Trophoblast cell (in vitro differentiated cells and primary cell): ENCODE measurements at regions not wholly inside any gene's neighbourhood (a gene's known extent, or its start where the extent isn't known, plus 50 kb on each side); places are given as distances from the start of the nearest gene placed in this dataset.

Experiments
- DNase-seq, 2 donors: peaks; one replicate each; pipeline ENCODE4 v3.0.0-alpha.2; 2016
- H2AFZ ChIP-seq: 2 replicates; pipeline ENCODE4 v1.6.1; 2013; ENCODE audit warnings: low read length, moderate library complexity, mild to moderate bottlenecking; ENCODE audit not compliant: insufficient read depth, poor library complexity
- H2AK5ac ChIP-seq: 2 replicates; pipeline ENCODE4 v1.6.1; 2013; ENCODE audit warnings: mild to moderate bottlenecking, low read length
- H2BK120ac ChIP-seq: 2 replicates; pipeline ENCODE4 v1.6.1; 2013; ENCODE audit warnings: low read length, mild to moderate bottlenecking, moderate library complexity; ENCODE audit not compliant: insufficient read depth, poor library complexity
- H2BK12ac ChIP-seq: 2 replicates; pipeline ENCODE4 v1.6.1; 2013; ENCODE audit warnings: mild to moderate bottlenecking, low read length, moderate library complexity
- H2BK5ac ChIP-seq: 2 replicates; pipeline ENCODE4 v1.6.1; 2013; ENCODE audit warnings: low read length, low read depth, moderate library complexity, mild to moderate bottlenecking; ENCODE audit not compliant: poor library complexity
- H3K14ac ChIP-seq: 2 replicates; pipeline ENCODE4 v1.6.1; 2013; ENCODE audit warnings: mild to moderate bottlenecking, low read length
- H3K18ac ChIP-seq: 2 replicates; pipeline ENCODE4 v1.6.1; 2013; ENCODE audit warnings: mild to moderate bottlenecking, low read length
- H3K23ac ChIP-seq: 2 replicates; pipeline ENCODE4 v1.6.1; 2013; ENCODE audit warnings: low read length
- H3K27ac ChIP-seq: 2 replicates; pipeline ENCODE4 v1.5.1; 2013; ENCODE audit warnings: low read depth, mild to moderate bottlenecking, inconsistent platforms, low read length, moderate library complexity
- H3K27me3 ChIP-seq: 2 replicates; pipeline ENCODE4 v1.6.1; 2013; ENCODE audit warnings: inconsistent platforms, mild to moderate bottlenecking, low read length, moderate library complexity; ENCODE audit not compliant: insufficient read depth
- H3K36me3 ChIP-seq, 2 experiments: 1 replicate in 1 of 2; 2 replicates in 1 of 2; pipeline ENCODE4 v1.6.1; 2013; ENCODE audit warnings: low read length in 2 of 2, mild to moderate bottlenecking in 2 of 2, moderate library complexity in 1 of 2; ENCODE audit not compliant: insufficient read depth in 2 of 2, control insufficient read depth in 1 of 2
- H3K4ac ChIP-seq: 2 replicates; pipeline ENCODE4 v1.6.1; 2013; ENCODE audit warnings: low read depth, mild to moderate bottlenecking, low read length, moderate library complexity
- H3K4me1 ChIP-seq, 2 experiments: 1 replicate in 1 of 2; 2 replicates in 1 of 2; pipeline ENCODE4 v1.6.1; 2013; ENCODE audit warnings: low read length in 2 of 2, mild to moderate bottlenecking in 2 of 2, moderate library complexity in 1 of 2; ENCODE audit not compliant: insufficient read depth in 2 of 2, control insufficient read depth in 1 of 2
- H3K4me2 ChIP-seq: 2 replicates; pipeline ENCODE4 v1.6.1; 2013; ENCODE audit warnings: inconsistent platforms, mild to moderate bottlenecking, low read length, moderate library complexity
- H3K4me3 ChIP-seq: 2 replicates; pipeline ENCODE4 v1.5.1; 2013; ENCODE audit warnings: mild to moderate bottlenecking, low read depth, low read length, inconsistent platforms
- H3K79me1 ChIP-seq: one replicate; pipeline ENCODE4 v1.6.1; 2013; ENCODE audit warnings: low read length
- H3K79me2 ChIP-seq: 2 replicates; pipeline ENCODE4 v1.6.1; 2013; ENCODE audit warnings: low read length, mild to moderate bottlenecking; ENCODE audit not compliant: control insufficient read depth, insufficient read depth, poor library complexity
- H3K9ac ChIP-seq: 2 replicates; pipeline ENCODE4 v1.6.1; 2013; ENCODE audit warnings: mild to moderate bottlenecking, low read length
- H3K9me3 ChIP-seq: 2 replicates; pipeline ENCODE4 v1.6.1; 2013; ENCODE audit warnings: low read depth, mild to moderate bottlenecking, control low read depth, inconsistent platforms, low read length; ENCODE audit not compliant: insufficient read depth
- H4K12ac ChIP-seq: 2 replicates; pipeline ENCODE4 v1.6.1; 2013; ENCODE audit warnings: low read depth, mild to moderate bottlenecking, low read length, moderate library complexity
- H4K8ac ChIP-seq: 2 replicates; pipeline ENCODE4 v1.6.1; 2013; ENCODE audit warnings: low read depth, mild to moderate bottlenecking, low read length, moderate library complexity
- H4K91ac ChIP-seq: one replicate; pipeline ENCODE4 v1.6.1; 2013; ENCODE audit warnings: low read depth, mild to moderate bottlenecking, low read length, moderate library complexity
- WGBS: extraction: QIAGEN DNeasy Blood & Tissue Kit; methylation state at CpG from one replicate; pipeline ENCODE4 v1.1.7; 2013; ENCODE audit warnings: missing lambda C conversion rate; ENCODE audit not compliant: insufficient read length, insufficient coverage; ENCODE audit errors: extremely low coverage; 5-methylcytosine and 5-hydroxymethylcytosine counted together

- Histone ChIP-seq H3K9me3 (peaks cover 5% of the 10 kb centered on the region), H4K91ac (no peak overlapping the region), H2AFZ (no peak overlapping the region), H3K27ac (no peak overlapping the region), H3K23ac (no peak overlapping the region), H2BK12ac (no peak overlapping the region), H4K12ac (no peak overlapping the region), H3K79me1 (peaks cover 3% of the 10 kb centered on the region), H3K79me2 (no peaks in the 10 kb centered on the region), H2BK5ac (no peak overlapping the region), H3K36me3 (no peaks in the 10 kb centered on the region), H2AK5ac (no peak overlapping the region), H4K8ac (no peak overlapping the region), H3K4ac (no peak overlapping the region), H3K4me3 (no peak overlapping the region), H2BK120ac (no peak overlapping the region), H3K27me3 (no peaks in the 10 kb centered on the region), H3K14ac (no peak overlapping the region), H3K18ac (no peak overlapping the region), H3K9ac (no peak overlapping the region), H3K4me2 (no peak overlapping the region), H3K4me1 (peaks cover 0 to 3% of the 10 kb centered on the region in 2 experiments)
- WGBS, result no CpG with 5 or more reads among the region's 4 CpGs
- no peak for DNase-seq
These were observed 509.4 kb downstream of the IRX1 start for GRCh38 chr5:4104831-4105597.

GRCh38 chr5:4108690-4109089, 513.1 kb downstream of the IRX1 start:
- WGBS, result no CpG with 5 or more reads among the region's 1 CpG

GRCh38 chr5:4113426-4113825, 517.8 kb downstream of the IRX1 start:
- no peaks in the 10 kb centered on the region for H3K79me2 ChIP-seq
- H3K9ac ChIP-seq, result no peak overlapping the region
- no peak overlapping the region for H4K8ac ChIP-seq
- no peaks in the 10 kb centered on the region for H3K27me3 ChIP-seq
- H3K23ac ChIP-seq, result no peak overlapping the region
- no peaks in the 10 kb centered on the region for H3K4me1 ChIP-seq
- no peak overlapping the region for H4K91ac ChIP-seq
- no peak overlapping the region for H3K4me3 ChIP-seq
- H4K12ac ChIP-seq, result no peak overlapping the region
- no peak overlapping the region for H3K27ac ChIP-seq
- DNase-seq, result no peak
- H3K36me3 ChIP-seq, result no peaks in the 10 kb centered on the region
- H2BK12ac ChIP-seq, result no peak overlapping the region
- H3K9me3 ChIP-seq, result peaks cover 2% of the 10 kb centered on the region
- H3K4me2 ChIP-seq, result no peak overlapping the region
- H3K4ac ChIP-seq, result no peak overlapping the region
- WGBS, result no CpG with 5 or more reads among the region's 8 CpGs
- H3K14ac ChIP-seq, result no peak overlapping the region
- no peak overlapping the region for H2AK5ac ChIP-seq
- H2AFZ ChIP-seq, result no peak overlapping the region
- no peaks in the 10 kb centered on the region for H3K79me1 ChIP-seq
- no peak overlapping the region for H2BK120ac ChIP-seq
- H2BK5ac ChIP-seq, result no peak overlapping the region
- H3K18ac ChIP-seq, result no peak overlapping the region

More at GRCh38 chr5:4108690-4109089, 513.1 kb downstream of the IRX1 start:
- Histone ChIP-seq H2BK120ac (no peak overlapping the region), H3K9me3 (peaks cover 2% of the 10 kb centered on the region), H3K4ac (no peak overlapping the region), H3K27ac (no peak overlapping the region), H3K18ac (no peak overlapping the region), H2BK12ac (no peak overlapping the region), H3K23ac (no peak overlapping the region), H2BK5ac (no peak overlapping the region), H2AFZ (no peak overlapping the region), H4K12ac (no peak overlapping the region), H3K4me3 (no peak overlapping the region), H2AK5ac (no peak overlapping the region), H3K14ac (no peak overlapping the region), H3K79me1 (no peaks in the 10 kb centered on the region), H3K4me1 (no peaks in the 10 kb centered on the region), H3K27me3 (no peaks in the 10 kb centered on the region), H4K91ac (no peak overlapping the region), H3K79me2 (no peaks in the 10 kb centered on the region), H3K4me2 (no peak overlapping the region), H3K9ac (no peak overlapping the region), H4K8ac (no peak overlapping the region), H3K36me3 (no peaks in the 10 kb centered on the region)
- DNase-seq, result no peak

- no CpG with 5 or more reads among the region's 9 CpGs for WGBS
- H3K36me3 ChIP-seq, result no peaks in the 10 kb centered on the region
- H2BK12ac ChIP-seq, result no peak overlapping the region
- H3K9me3 ChIP-seq, result peaks cover 2% of the 10 kb centered on the region
- no peak overlapping the region for H2BK5ac ChIP-seq
- H4K91ac ChIP-seq, result no peak overlapping the region
- no peak overlapping the region for H3K23ac ChIP-seq
- no peak overlapping the region for H3K4ac ChIP-seq
- H3K79me2 ChIP-seq, result no peaks in the 10 kb centered on the region
- H4K8ac ChIP-seq, result no peak overlapping the region
- H2AK5ac ChIP-seq, result no peak overlapping the region
- H3K27ac ChIP-seq, result no peak overlapping the region
- no peak overlapping the region for H3K9ac ChIP-seq
- no peaks in the 10 kb centered on the region for H3K4me1 ChIP-seq
- no peaks in the 10 kb centered on the region for H3K27me3 ChIP-seq
- no peak overlapping the region for H3K4me2 ChIP-seq
- no peak overlapping the region for H3K4me3 ChIP-seq
- H3K79me1 ChIP-seq, result no peaks in the 10 kb centered on the region
- no peak overlapping the region for H3K18ac ChIP-seq
- no peak for DNase-seq
- no peak overlapping the region for H2BK120ac ChIP-seq
- no peak overlapping the region for H4K12ac ChIP-seq
- no peak overlapping the region for H3K14ac ChIP-seq
- H2AFZ ChIP-seq, result no peak overlapping the region
These were observed 518.3 kb downstream of the IRX1 start for GRCh38 chr5:4113905-4114304.
